Fibroblast of pulmonary artery (primary cell): ENCODE measurements at regions not wholly inside any gene's neighbourhood (a gene's known extent, or its start where the extent isn't known, plus 50 kb on each side); places are given as distances from the start of the nearest gene placed in this dataset.

Experiments used
- DNase-seq: peaks from one replicate; pipeline ENCODE4 v3.0.0-alpha.2; 2010; ENCODE audit warnings: low read depth
- H3K4me3 ChIP-seq: replicated peaks from 2 replicates; pipeline ENCODE4 v1.5.1; 2011; ENCODE audit warnings: low read depth, mild to moderate bottlenecking, control low read depth, low read length, moderate library complexity
- CTCF ChIP-seq: IDR thresholded peaks from 2 replicates; pipeline ENCODE4 v1.5.1; 2011; ENCODE audit warnings: mild to moderate bottlenecking, control low read depth, low read length, inconsistent platforms; ENCODE audit errors: missing control alignments

- no peak for TF ChIP-seq CTCF
- no peak for DNase-seq
- no peak overlapping the region for H3K4me3 ChIP-seq
Observed at GRCh38 chr12:34291426-34291901, 269.2 kb downstream of the ALG10 start.

GRCh38 chr12:34292736-34293625 is 270.7 kb downstream of the ALG10 start:
- no peak for TF ChIP-seq CTCF
- H3K4me3 ChIP-seq = no peak overlapping the region
- no peak for DNase-seq

GRCh38 chr12:34294137-34294536 is 271.8 kb downstream of the ALG10 start:
- no peak for DNase-seq
- TF ChIP-seq CTCF = no peak

GRCh38 chr12:34294671-34295365 is 272.5 kb downstream of the ALG10 start:
- no peak for DNase-seq
- no peak overlapping the region for H3K4me3 ChIP-seq
- no peak for TF ChIP-seq CTCF

More at GRCh38 chr12:34294137-34294536, 271.8 kb downstream of the ALG10 start:
- no peak overlapping the region for H3K4me3 ChIP-seq

- no peak overlapping the region for H3K4me3 ChIP-seq
- no peak for DNase-seq
- no peak for TF ChIP-seq CTCF
Observed at GRCh38 chr12:34295366-34296142, 273.3 kb downstream of the ALG10 start.

- no peak for DNase-seq
Observed at GRCh38 chr12:34296143-34297041, 274.1 kb downstream of the ALG10 start.

More at GRCh38 chr12:34296143-34297041, 274.1 kb downstream of the ALG10 start:
- no peak overlapping the region for H3K4me3 ChIP-seq
- TF ChIP-seq CTCF = no peak
